HG03108 (cell line): ENCODE measurements at regions not wholly inside any gene's neighbourhood (a gene's known extent, or its start where the extent isn't known, plus 50 kb on each side); places are given as distances from the start of the nearest gene placed in this dataset.

Source experiments
- ATAC-seq: cut with Tn5 transposase; IDR thresholded peaks from one replicate; pipeline ENCODE4 v1.9.1; 2021; ENCODE audit warnings: moderate library complexity; ENCODE audit not compliant: unreplicated experiment

DNA sequence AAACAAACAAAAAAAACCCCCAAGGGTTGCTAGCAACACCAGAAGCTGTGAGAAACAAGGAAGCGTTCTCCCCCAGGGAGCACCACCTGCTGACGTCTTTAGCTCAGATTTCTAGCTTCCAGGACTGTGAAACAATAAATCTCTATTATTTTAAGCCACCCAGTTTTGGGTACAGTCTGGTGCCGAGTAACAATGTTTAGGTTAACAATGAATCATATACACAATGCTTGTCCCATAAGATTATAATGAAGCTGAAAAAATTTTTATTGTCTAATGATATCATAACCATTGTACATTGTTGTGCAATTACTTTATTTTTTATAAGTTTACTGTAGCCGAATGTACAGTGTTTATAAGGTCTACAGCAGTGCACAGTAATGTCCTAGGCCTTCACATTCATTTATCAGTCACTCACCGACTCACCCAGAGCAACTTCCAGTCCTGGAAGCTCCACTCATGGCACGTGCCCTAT lies 72.1 kb upstream of the CAB39 start:
- no peak for ATAC-seq

DNA sequence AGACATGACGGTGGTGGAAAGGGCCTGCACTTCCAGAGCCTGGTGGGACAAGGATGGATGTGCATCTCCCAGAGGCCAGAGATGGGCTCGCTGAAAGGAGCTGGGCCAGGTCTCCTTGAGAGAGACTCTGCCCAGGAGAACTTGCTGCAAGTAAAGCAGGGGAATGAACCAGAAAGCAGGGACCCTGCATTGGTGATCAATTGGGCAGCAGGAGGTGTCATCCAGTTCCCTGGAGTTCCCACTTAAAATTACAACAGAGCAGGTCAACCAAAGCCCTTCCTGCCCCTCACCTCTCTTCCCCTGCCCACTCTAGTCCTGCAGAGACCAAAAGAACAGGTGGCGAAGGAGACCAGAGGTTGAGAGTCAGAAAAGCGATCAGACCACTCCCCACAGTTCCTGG lies 69.7 kb upstream of the CAB39 start:
- ATAC-seq: no peak

DNA sequence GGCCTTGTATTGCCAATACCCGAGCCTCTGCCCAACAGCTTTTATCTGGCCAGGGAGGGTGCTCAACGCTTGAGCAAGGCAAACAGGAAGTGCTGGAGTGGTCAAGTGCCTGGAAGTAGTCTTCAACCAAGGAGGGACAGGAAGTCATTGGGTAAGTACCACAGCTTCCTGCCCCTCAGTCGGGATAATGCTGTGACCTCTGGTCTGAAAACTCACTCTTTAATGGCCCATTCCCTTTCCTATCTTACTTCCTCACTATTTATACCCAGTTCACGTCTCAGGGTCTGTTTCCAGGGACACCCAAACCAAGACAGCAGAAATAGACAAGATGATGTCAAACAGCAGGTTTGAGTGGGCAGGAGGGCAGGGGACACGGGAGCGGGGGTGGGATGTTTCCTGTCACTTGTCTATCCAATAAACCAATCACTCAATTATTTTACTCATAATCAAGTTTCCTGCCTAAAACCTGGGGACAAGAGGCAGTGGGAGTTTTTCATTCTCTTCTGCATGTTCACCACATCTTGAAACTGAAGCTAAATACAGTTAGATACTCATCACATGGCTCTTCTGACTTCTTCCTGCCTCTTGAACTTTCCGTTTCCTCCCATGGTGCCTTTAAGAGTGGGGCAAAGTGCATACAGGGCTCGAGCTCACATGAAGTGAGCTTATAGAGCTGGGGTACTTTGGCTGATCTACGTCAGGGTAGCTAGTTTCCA lies 68.9 kb upstream of the CAB39 start:
- no peak for ATAC-seq

DNA sequence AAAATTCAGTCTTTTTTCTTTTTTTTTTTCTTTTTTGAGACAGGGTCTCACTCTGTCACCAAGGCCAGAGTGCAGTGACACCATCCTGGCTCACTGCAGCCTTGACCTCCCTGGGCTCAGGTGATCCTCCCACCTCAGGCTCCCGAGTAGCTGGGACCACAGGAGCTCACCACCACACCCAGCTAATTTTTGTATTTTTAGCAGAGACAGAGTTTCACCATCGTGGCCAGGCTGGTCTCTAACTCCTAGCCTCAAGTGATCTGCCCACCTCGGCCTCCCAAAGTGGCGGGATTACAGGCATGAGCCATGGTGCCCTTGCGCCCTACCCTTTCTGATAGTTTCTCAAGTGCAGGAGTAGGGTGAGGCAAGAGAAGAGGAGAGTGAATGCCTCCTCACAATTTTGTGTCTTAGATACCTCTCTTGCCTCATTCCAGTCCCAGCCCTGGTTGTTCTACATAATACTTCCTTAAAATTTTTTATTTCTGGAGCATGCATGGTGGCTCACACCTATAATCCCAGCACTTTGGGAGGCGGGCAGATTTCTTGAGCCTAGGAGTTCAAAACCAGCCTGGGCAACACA lies 68.2 kb upstream of the CAB39 start:
- no peak for ATAC-seq

DNA sequence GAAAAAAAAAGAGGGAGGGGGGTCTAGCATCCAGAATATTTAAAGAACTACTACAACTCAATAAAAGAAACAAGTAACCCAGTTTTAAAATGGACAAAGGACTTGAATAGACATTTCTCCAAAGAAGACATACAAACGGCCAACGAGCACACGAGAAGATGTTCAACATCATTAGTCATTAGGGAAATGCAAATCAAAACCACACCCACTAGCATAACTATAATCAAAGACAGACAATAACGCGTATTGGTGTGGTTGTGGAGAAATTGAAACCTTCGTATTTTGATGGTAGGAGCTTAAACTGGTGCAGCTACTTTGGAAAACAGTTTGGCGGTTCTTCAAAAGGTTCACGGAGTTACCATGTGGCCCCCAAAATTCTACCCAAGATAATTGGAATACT lies 64.3 kb upstream of the CAB39 start:
- ATAC-seq: no peak

DNA sequence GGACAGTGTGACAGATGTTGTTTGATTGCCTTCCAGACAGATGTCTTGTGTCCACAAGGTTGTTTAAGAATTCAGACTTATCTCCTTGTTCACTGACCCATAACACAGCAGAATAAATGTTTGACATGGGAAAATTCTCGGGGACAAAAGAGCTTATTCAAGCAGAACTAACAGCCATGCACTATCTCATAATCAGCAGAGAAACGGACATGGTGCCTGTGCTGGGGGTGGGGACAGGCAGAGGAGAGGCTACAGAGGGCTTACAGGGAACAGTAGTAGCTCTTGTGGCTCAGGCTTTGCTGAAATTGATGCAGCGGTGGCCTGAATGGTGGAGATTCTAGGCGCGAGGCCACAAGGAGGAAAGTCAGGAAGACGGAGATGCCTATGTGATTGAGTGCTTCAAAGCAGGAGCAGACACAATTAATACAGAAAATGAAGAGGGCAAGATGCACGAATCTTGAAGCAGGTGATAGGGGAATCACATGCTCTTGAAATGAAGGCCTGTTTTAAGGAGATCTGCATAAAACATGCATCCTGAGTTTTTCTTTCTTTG lies 62.0 kb upstream of the CAB39 start:
- ATAC-seq: no peak

DNA sequence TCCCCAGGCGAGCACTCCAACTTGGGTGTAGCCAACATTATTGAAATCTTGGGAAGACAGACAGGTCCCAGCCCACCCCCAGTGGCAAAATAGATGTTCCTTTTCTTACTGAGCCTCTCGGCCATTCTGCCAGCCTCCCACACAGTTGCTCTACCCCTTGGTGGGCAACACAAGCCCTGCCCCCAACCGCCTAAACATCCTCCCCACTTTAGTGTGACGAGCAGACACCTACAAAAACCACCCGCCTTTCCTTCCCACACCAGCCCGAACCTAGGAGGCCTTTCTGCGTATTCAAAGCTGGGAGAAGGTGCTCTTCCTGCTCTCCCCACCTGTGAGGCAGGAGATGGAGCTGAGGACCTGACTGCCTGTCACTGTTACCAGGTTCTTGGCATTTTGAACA lies 58.6 kb upstream of the CAB39 start:
- no peak for ATAC-seq

DNA sequence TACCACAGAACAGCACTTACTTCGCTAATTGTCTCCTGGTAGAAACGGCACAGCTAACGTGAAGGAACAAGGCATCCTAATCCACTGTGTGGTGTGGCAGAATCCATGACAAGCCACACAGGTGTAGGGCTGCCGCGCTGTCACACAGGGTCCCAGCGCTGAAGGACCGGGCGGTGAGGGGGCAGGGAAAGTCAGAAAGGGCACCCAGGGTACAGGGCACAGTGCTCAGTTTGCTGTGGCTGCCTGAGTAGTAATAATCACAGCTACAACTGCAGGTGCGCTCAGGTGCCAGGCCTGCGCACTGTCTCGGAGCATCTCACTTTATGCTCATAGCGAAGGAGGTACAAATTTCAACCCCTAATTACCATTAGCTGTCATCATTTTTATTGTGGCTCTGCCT lies 55.2 kb upstream of the CAB39 start:
- ATAC-seq: no peak

DNA sequence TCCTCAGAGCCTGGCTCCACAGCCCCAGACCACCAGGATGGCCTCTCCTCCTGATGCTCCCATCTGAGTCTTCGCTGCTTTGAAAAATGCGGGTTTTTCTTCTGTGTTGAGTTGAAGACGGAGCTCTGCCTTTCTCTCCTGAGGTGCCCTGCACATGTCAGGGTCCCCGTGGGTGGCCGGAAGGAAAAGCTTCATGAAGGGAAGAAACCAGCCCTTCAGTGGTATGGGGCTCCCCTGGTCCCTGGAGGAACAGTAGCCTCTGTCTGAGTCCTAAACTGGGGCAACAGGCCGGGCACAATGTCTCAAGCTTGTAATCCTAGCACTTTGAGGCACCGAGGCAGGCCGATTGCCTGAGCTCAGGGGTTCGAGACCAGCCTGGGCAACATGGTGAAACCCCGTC lies 54.7 kb upstream of the CAB39 start:
- ATAC-seq: no peak

DNA sequence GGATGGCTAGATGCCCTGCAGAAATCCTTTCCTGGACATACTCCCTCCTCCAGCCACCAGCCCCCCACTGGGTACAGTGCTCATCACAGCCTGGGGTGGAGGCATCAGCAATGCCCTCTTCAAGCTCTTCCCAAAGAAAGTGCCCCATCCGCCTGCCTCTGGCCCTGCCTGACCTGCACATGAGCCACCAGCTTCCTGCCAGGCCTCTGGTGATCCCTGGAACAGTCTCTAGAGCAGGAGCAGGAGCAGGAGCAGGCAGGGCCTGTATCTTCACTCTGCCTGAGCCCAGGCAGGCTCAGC lies 54.1 kb upstream of the CAB39 start:
- no peak for ATAC-seq

DNA sequence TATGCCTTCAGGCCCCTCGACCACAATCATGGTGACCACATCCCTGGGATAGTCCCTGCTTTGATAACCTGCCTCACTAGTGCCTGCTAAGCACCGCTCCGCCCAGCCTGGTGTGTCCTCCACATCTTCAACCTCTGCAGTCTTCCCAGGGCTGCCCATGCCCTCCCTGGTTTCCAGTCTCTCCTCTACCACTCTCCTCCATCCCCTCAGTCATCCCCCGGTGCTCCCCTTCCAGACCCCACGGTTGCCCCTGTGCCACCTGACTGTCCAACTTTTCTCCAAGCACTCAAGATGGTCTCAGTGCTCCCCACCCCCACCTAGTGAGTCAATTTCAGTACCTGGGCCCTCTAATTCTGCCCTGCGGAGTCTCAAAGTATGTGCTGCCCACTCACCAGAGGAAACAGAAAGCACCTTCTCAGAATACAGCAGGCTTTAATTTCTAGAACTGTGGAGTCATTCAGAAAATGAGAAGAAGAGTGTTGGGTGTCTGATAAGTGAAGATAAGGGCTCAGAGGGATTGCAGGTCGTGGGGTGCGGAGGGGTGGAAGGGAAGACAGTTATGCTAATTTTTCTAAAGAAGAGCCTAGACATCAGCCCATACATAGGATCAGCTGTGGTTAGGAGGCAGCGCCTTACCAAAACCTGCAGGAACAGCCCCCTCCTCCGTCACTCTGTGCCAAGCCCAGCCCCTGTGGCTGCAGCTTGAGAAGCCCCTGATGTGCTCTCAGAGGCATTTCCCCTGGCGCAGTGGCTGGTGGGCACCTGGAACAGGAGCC lies 53.6 kb upstream of the CAB39 start:
- peak; percentile 37 for ATAC-seq

DNA sequence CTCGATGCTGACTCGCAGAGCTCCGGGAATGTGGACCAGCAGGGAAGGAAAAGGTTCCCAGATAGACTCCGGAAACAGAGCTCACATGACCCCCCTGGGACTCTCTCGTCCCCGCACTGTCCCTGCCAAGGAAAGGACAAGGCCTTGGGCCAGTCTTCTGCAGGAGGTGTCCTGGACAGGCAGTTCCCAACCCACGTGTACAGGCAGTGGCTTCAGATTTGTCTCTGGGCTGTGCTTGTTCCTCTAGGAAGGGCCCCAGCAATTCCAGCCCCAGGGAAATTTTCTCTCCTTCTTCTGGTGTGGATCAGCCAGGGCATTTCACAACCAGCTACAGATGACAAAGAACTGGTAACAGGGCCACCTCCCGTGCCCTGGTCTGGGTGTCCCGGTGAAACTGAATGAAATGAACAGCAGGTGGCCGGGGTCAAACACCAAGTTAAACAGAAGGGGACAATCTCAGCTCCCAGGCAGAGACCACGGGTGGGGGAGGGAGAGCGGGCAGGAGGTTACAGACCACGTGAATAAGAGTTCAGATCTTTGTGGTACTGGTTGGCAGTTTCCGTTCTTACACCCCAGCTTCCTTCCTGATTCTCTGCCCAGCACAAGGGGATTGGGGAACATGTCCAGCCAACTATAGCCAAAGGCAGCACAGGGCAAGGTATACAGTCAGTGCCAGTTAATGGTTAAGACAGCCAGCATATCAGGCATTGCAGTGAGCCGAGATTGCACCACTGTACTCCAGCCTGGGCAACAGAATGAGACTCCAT lies 52.2 kb upstream of the CAB39 start:
- no peak for ATAC-seq

DNA sequence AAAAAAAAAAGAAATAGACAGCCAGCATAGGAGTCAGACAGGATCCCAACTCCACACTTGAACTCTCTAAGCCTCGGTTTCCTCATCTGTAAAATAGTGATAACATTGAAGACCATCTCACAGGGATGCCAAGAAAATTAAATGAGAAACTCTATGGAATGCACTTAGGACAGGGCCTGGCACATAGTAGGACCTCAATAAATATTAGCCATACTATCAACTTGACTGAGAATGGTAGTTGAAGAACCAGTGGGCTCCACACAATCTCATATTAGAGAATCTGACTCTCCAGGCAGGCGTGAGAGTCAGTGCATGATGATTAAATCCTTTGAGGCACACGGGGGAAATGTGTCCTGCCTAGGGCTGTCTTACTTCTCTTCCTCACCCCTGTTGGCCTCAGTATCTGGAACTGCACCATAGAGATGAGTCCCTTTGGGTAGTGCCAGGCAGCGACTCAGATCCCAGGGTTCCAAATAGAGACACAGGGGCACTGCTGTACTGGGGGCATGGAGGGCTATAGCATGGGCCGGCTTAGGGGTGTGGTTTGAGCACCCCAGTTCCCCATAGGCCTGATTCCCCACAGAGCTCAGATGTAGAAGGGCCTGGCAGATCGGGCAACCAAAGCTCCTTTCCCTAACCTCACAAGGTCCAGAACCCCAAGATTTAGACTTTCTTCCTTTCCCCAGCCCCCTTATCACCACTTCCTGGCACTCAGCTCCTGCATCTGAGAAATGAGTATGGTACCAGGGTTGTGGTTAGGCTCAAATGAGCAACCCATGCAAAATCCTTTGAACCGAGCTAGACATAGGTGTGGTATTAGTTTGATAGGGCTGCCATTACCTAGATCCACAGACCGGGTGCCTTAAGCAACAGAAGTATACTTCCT lies 51.3 kb upstream of the CAB39 start:
- ATAC-seq: peak; percentile 25
